ENCODE measurements at regions not wholly inside any gene's neighbourhood (a gene's known extent, or its start where the extent isn't known, plus 50 kb on each side); places are given as distances from the start of the nearest gene placed in this dataset.

- no peak for TF ChIP-seq CTCF (IDR thresholded peaks at IDR 0.05; ENCODE audit: insufficient read depth, low read length, poor library complexity, severe bottlenecking)
- Histone ChIP-seq H3K36me3 (ENCODE audit: control insufficient read depth, insufficient read depth, low read length) (no peaks in the 10 kb centered on the region), H3K27me3 (replicated peaks; ENCODE audit: control insufficient read depth, insufficient read depth, low read length) (no peaks in the 10 kb centered on the region), H3K4me3 (replicated peaks; ENCODE audit: low read depth, low read length) (no peak overlapping the region)
- no peak for DNase-seq (ENCODE audit: extremely low read depth, insufficient read length)
Measured at GRCh38 chr7:84471576-84471975, 277.0 kb upstream of the SEMA3A start.

GRCh38 chr7:84469034-84469433 is 274.4 kb upstream of the SEMA3A start:
- no peak for DNase-seq (ENCODE audit: extremely low read depth, insufficient read length)
- Histone ChIP-seq H3K27me3 (replicated peaks; ENCODE audit: control insufficient read depth, insufficient read depth, low read length) (no peaks in the 10 kb centered on the region), H3K36me3 (ENCODE audit: control insufficient read depth, insufficient read depth, low read length) (no peaks in the 10 kb centered on the region), H3K4me3 (replicated peaks; ENCODE audit: low read depth, low read length) (no peak overlapping the region)
- TF ChIP-seq CTCF (IDR thresholded peaks at IDR 0.05; ENCODE audit: insufficient read depth, low read length, poor library complexity, severe bottlenecking): no peak

GRCh38 chr7:84462259-84462658 is 267.7 kb upstream of the SEMA3A start:
- no peak for DNase-seq (ENCODE audit: extremely low read depth, insufficient read length)
- Histone ChIP-seq H3K27me3 (replicated peaks; ENCODE audit: control insufficient read depth, insufficient read depth, low read length) (no peaks in the 10 kb centered on the region), H3K4me3 (replicated peaks; ENCODE audit: low read depth, low read length) (no peak overlapping the region), H3K36me3 (ENCODE audit: control insufficient read depth, insufficient read depth, low read length) (no peaks in the 10 kb centered on the region)
- TF ChIP-seq CTCF (IDR thresholded peaks at IDR 0.05; ENCODE audit: insufficient read depth, low read length, poor library complexity, severe bottlenecking): no peak

- H3K27me3 ChIP-seq (replicated peaks; ENCODE audit: control insufficient read depth, insufficient read depth, low read length): no peaks in the 10 kb centered on the region
- TF ChIP-seq CTCF (IDR thresholded peaks at IDR 0.05; ENCODE audit: insufficient read depth, low read length, poor library complexity, severe bottlenecking): no peak
- H3K4me3 ChIP-seq (replicated peaks; ENCODE audit: low read depth, low read length): no peak overlapping the region
- no peaks in the 10 kb centered on the region for H3K36me3 ChIP-seq (ENCODE audit: control insufficient read depth, insufficient read depth, low read length)
- DNase-seq (ENCODE audit: extremely low read depth, insufficient read length): no peak
Measured at GRCh38 chr7:84461093-84461492, 266.5 kb upstream of the SEMA3A start.

GRCh38 chr7:84455788-84456187 is 261.2 kb upstream of the SEMA3A start:
- Histone ChIP-seq H3K4me3 (replicated peaks; ENCODE audit: low read depth, low read length) (no peak overlapping the region), H3K27me3 (replicated peaks; ENCODE audit: control insufficient read depth, insufficient read depth, low read length) (no peaks in the 10 kb centered on the region), H3K36me3 (ENCODE audit: control insufficient read depth, insufficient read depth, low read length) (no peaks in the 10 kb centered on the region)
- DNase-seq (ENCODE audit: extremely low read depth, insufficient read length): no peak
- TF ChIP-seq CTCF (IDR thresholded peaks at IDR 0.05; ENCODE audit: insufficient read depth, low read length, poor library complexity, severe bottlenecking): no peak
